ENCODE measurements at regions not wholly inside any gene's neighbourhood (a gene's known extent, or its start where the extent isn't known, plus 50 kb on each side); places are given as distances from the start of the nearest gene placed in this dataset.

- H3K9me2 ChIP-seq (replicated peaks; ENCODE audit: insufficient read depth, low read length): no peaks in the 10 kb centered on the region
Measured at GRCh38 chr6:14616656-14617055, 499.1 kb downstream of the CD83 start.

GRCh38 chr6:14618759-14619418, 501.3 kb downstream of the CD83 start:
- H3K9me2 ChIP-seq (replicated peaks; ENCODE audit: insufficient read depth, low read length): no peaks in the 10 kb centered on the region
- H3F3A ChIP-seq (ENCODE audit: insufficient read depth, low read length): no peaks in the 10 kb centered on the region
- H3K4me3 ChIP-seq (ENCODE audit: low read length): no peak overlapping the region
- H3K4me1 ChIP-seq (ENCODE audit: low read length): no peaks in the 10 kb centered on the region
- no peak overlapping the region for H3K27ac ChIP-seq (ENCODE audit: low read length)
- no peaks in the 10 kb centered on the region for H3K27me3 ChIP-seq (replicated peaks; ENCODE audit: insufficient read depth, low read length)
- DNase-seq: no peak
- H3K36me3 ChIP-seq (replicated peaks; ENCODE audit: insufficient read depth, low read length): no peaks in the 10 kb centered on the region
- no peaks in the 10 kb centered on the region for H3K79me2 ChIP-seq (ENCODE audit: low read length)
- TF ChIP-seq EZH2phosphoT487 (IDR thresholded peaks at IDR 0.05; ENCODE audit: low read length): no peak
- TF ChIP-seq CTCF (IDR thresholded peaks at IDR 0.05; ENCODE audit: low read length): no peak
- no peak overlapping the region for H2AFZ ChIP-seq (ENCODE audit: low read length)
- no peaks in the 10 kb centered on the region for H4K20me1 ChIP-seq (ENCODE audit: insufficient read depth, low read length)
- H3K9me3 ChIP-seq (replicated peaks; ENCODE audit: insufficient read depth, low read length): no peaks in the 10 kb centered on the region
- no peak overlapping the region for H3K9ac ChIP-seq (ENCODE audit: low read length)
- H3K4me2 ChIP-seq (ENCODE audit: low read depth, low read length): no peak overlapping the region

More at GRCh38 chr6:14616656-14617055, 499.1 kb downstream of the CD83 start:
- Histone ChIP-seq H3K4me1 (ENCODE audit: low read length) (no peaks in the 10 kb centered on the region), H3K9me3 (replicated peaks; ENCODE audit: insufficient read depth, low read length) (no peaks in the 10 kb centered on the region), H4K20me1 (ENCODE audit: insufficient read depth, low read length) (no peaks in the 10 kb centered on the region), H2AFZ (ENCODE audit: low read length) (no peak overlapping the region), H3K79me2 (ENCODE audit: low read length) (no peaks in the 10 kb centered on the region), H3F3A (ENCODE audit: insufficient read depth, low read length) (no peaks in the 10 kb centered on the region), H3K4me2 (ENCODE audit: low read depth, low read length) (no peak overlapping the region), H3K27me3 (replicated peaks; ENCODE audit: insufficient read depth, low read length) (no peaks in the 10 kb centered on the region), H3K36me3 (replicated peaks; ENCODE audit: insufficient read depth, low read length) (no peaks in the 10 kb centered on the region), H3K4me3 (ENCODE audit: low read length) (no peak overlapping the region), H3K27ac (ENCODE audit: low read length) (no peak overlapping the region), H3K9ac (ENCODE audit: low read length) (no peak overlapping the region)
- no peak for DNase-seq
- TF ChIP-seq CTCF (IDR thresholded peaks at IDR 0.05; ENCODE audit: low read length) (no peak), EZH2phosphoT487 (IDR thresholded peaks at IDR 0.05; ENCODE audit: low read length) (no peak), EZH2 (optimal IDR thresholded peaks at IDR 0.05; ENCODE audit: low read depth, low read length) (no peak)

GRCh38 chr6:14619419-14619781, 501.8 kb downstream of the CD83 start:
- Histone ChIP-seq H3K9me2 (replicated peaks; ENCODE audit: insufficient read depth, low read length) (no peaks in the 10 kb centered on the region), H3K79me2 (ENCODE audit: low read length) (no peaks in the 10 kb centered on the region), H3K27me3 (replicated peaks; ENCODE audit: insufficient read depth, low read length) (no peaks in the 10 kb centered on the region), H3K9me3 (replicated peaks; ENCODE audit: insufficient read depth, low read length) (no peaks in the 10 kb centered on the region), H2AFZ (ENCODE audit: low read length) (no peak overlapping the region), H4K20me1 (ENCODE audit: insufficient read depth, low read length) (no peaks in the 10 kb centered on the region), H3K9ac (ENCODE audit: low read length) (no peak overlapping the region), H3F3A (ENCODE audit: insufficient read depth, low read length) (no peaks in the 10 kb centered on the region), H3K4me1 (ENCODE audit: low read length) (no peaks in the 10 kb centered on the region), H3K4me3 (ENCODE audit: low read length) (no peak overlapping the region), H3K4me2 (ENCODE audit: low read depth, low read length) (no peak overlapping the region), H3K27ac (ENCODE audit: low read length) (no peak overlapping the region), H3K36me3 (replicated peaks; ENCODE audit: insufficient read depth, low read length) (no peaks in the 10 kb centered on the region)
- DNase-seq: no peak
- TF ChIP-seq EZH2 (optimal IDR thresholded peaks at IDR 0.05; ENCODE audit: low read depth, low read length): no peak
- no peak for TF ChIP-seq CTCF (IDR thresholded peaks at IDR 0.05; ENCODE audit: low read length)
- no peak for TF ChIP-seq EZH2phosphoT487 (IDR thresholded peaks at IDR 0.05; ENCODE audit: low read length)

All from MM.1S (cell line).